SH-SY5Y (cell line): ENCODE measurements at regions not wholly inside any gene's neighbourhood (a gene's known extent, or its start where the extent isn't known, plus 50 kb on each side); places are given as distances from the start of the nearest gene placed in this dataset.

Source experiments
- GATA2 ChIP-seq: IDR thresholded peaks from 2 replicates; pipeline ENCODE4 v1.6.1; 2011; ENCODE audit warnings: mild to moderate bottlenecking, low read depth, low read length
- GATA3 ChIP-seq: IDR thresholded peaks from 2 replicates; pipeline ENCODE4 v1.6.1; 2011; ENCODE audit warnings: low read depth, mild to moderate bottlenecking, low read length, moderate library complexity

DNA sequence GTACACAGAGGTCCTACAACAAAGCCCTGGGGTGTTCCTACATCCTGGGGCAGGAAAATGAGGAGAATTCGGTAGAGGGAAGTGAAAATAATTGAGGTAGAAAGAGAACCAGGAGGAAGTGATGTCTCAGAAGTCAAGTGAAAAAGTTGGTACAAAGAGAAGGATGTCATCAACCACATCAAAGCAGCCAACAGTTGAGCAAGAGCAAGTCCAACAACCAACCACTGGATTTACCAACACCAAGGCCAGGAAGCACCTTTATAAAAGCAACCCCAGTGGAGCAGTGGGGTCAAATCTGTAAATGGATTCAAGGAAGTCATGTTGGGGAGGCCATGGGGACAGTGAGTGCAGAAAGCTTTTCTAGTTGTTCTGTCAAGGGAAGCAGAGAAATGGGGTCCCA lies 360.4 kb downstream of the ZNF516 start:
- TF ChIP-seq GATA2 (no peak), GATA3 (no peak)
